Smooth muscle cell (in vitro differentiated cells): ENCODE measurements at regions not wholly inside any gene's neighbourhood (a gene's known extent, or its start where the extent isn't known, plus 50 kb on each side); places are given as distances from the start of the nearest gene placed in this dataset.

Experiments
- DNase-seq: peaks from one replicate; lab custom pipeline; 2025; ENCODE audit not compliant: unreplicated experiment; lab: John Stamatoyannopoulos, UW
- H2AFZ ChIP-seq: fragments of 200-600 bp; sonication (generic); 2 replicates; pipeline ENCODE4 v1.6.0; 2016; ENCODE audit warnings: antibody characterized with exemption, low read depth, mild to moderate bottlenecking
- H3F3A ChIP-seq: fragments of 200-600 bp; sonication (generic); 2 replicates; pipeline ENCODE4 v1.6.0; 2017; ENCODE audit warnings: antibody characterized with exemption, low read depth
- H3K27ac ChIP-seq: fragments of 200-600 bp; sonication (generic); 2 replicates; pipeline ENCODE4 v1.5.1; 2016; ENCODE audit warnings: low read depth, mild to moderate bottlenecking
- H3K27me3 ChIP-seq: fragments of 200-600 bp; sonication (generic); 2 replicates; pipeline ENCODE4 v1.6.1; 2016; ENCODE audit warnings: low read depth, mild to moderate bottlenecking
- H3K36me3 ChIP-seq: fragments of 200-600 bp; sonication (generic); 2 replicates; pipeline ENCODE4 v1.5.1; 2016; ENCODE audit warnings: low read depth
- H3K4me1 ChIP-seq: fragments of 200-600 bp; sonication (generic); 2 replicates; pipeline ENCODE4 v1.5.1; 2016; ENCODE audit warnings: low read depth
- H3K4me2 ChIP-seq: fragments of 200-600 bp; sonication (generic); 2 replicates; pipeline ENCODE4 v1.6.0; 2016; ENCODE audit warnings: mild to moderate bottlenecking
- H3K4me3 ChIP-seq: fragments of 200-600 bp; sonication (generic); 2 replicates; pipeline ENCODE4 v1.5.1; 2016; ENCODE audit warnings: mild to moderate bottlenecking
- H3K79me2 ChIP-seq: fragments of 200-600 bp; sonication (generic); 2 replicates; pipeline ENCODE4 v1.6.0; 2016; ENCODE audit warnings: low read depth, mild to moderate bottlenecking
- H3K9ac ChIP-seq: fragments of 200-600 bp; sonication (generic); 2 replicates; pipeline ENCODE4 v1.6.0; 2016; ENCODE audit warnings: low read depth
- H3K9me3 ChIP-seq: fragments of 200-600 bp; sonication (generic); replicated peaks from 2 replicates; pipeline ENCODE4 v1.5.1; 2016; ENCODE audit warnings: low read depth
- H4K20me1 ChIP-seq: fragments of 200-600 bp; sonication (generic); 2 replicates; pipeline ENCODE4 v1.6.0; 2016; ENCODE audit warnings: low read depth
- WGBS: methylation state at CpG from one replicate; pipeline ENCODE4 v1.1.7; 2016; ENCODE audit warnings: low lambda C conversion rate; 5-methylcytosine and 5-hydroxymethylcytosine counted together
- TF ChIP-seq, protein P1 (sequence below): fragments of 200-600 bp; sonication (generic); IDR thresholded peaks from 2 replicates; pipeline ENCODE4 v1.5.1; 2017; ENCODE audit warnings: borderline replicate concordance, mild to moderate bottlenecking, antibody characterized with exemption; ENCODE audit not compliant: insufficient read depth, poor library complexity, severe bottlenecking

DNA sequence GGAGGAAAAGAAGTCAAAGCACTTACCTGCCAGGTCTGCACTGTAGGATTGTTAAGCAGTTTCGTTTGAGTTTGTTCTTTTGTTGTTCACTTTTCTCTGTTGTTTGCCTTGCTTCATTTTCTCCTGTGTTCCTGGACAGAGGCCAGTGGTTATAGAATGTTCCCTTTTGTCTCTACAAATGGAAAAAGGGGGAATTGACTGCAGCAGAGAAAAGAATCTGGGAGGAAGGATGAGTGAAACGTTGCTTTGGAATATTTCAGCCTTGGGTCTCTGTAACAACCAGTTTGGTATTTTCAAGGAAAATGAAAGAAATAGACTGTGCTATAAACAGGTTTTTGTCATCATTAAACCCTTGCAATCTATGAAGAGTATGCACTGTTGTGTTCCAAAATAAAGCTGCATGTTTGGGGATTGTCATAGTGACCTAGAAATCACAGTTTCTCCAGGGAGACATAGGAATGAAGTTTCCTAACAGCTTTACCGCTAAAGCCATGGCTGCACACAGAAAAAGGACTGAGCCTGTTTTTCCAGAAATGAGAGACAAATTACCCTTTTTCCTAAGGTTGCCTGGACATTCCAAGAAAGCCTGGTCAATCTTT is 60.8 kb upstream of the HABP2 start:
- H3K9ac ChIP-seq, result no peak overlapping the region
- H3K27ac ChIP-seq, result no peak overlapping the region

GRCh38 chr10:113493195-113493594 is 59.7 kb upstream of the HABP2 start:
- DNase-seq, result no peak
- Histone ChIP-seq H3K27me3 (peaks cover 14% of the 10 kb centered on the region), H3K79me2 (no peaks in the 10 kb centered on the region), H3F3A (no peaks in the 10 kb centered on the region), H3K4me2 (no peak overlapping the region), H4K20me1 (no peaks in the 10 kb centered on the region), H3K27ac (no peak overlapping the region), H3K4me3 (no peak overlapping the region), H3K36me3 (no peaks in the 10 kb centered on the region), H2AFZ (no peak overlapping the region), H3K4me1 (no peaks in the 10 kb centered on the region), H3K9ac (no peak overlapping the region), H3K9me3 (no peaks in the 10 kb centered on the region)
- TF ChIP-seq, protein P1, sequence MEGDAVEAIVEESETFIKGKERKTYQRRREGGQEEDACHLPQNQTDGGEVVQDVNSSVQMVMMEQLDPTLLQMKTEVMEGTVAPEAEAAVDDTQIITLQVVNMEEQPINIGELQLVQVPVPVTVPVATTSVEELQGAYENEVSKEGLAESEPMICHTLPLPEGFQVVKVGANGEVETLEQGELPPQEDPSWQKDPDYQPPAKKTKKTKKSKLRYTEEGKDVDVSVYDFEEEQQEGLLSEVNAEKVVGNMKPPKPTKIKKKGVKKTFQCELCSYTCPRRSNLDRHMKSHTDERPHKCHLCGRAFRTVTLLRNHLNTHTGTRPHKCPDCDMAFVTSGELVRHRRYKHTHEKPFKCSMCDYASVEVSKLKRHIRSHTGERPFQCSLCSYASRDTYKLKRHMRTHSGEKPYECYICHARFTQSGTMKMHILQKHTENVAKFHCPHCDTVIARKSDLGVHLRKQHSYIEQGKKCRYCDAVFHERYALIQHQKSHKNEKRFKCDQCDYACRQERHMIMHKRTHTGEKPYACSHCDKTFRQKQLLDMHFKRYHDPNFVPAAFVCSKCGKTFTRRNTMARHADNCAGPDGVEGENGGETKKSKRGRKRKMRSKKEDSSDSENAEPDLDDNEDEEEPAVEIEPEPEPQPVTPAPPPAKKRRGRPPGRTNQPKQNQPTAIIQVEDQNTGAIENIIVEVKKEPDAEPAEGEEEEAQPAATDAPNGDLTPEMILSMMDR, result no peak
- 90% methylated on average over 4 of the region's 4 CpGs for WGBS

More for the DNA sequence above, 60.8 kb upstream of the HABP2 start:
- no peaks in the 10 kb centered on the region for H3K4me1 ChIP-seq
- H3K4me2 ChIP-seq, result no peak overlapping the region
- H3K27me3 ChIP-seq, result peaks cover 14% of the 10 kb centered on the region
- no peak for DNase-seq
- TF ChIP-seq, protein P1, result no peak
- H3K36me3 ChIP-seq, result no peaks in the 10 kb centered on the region
- no peak overlapping the region for H3K4me3 ChIP-seq
- no peaks in the 10 kb centered on the region for H3F3A ChIP-seq
- no peaks in the 10 kb centered on the region for H4K20me1 ChIP-seq
- H3K9me3 ChIP-seq, result no peaks in the 10 kb centered on the region
- H3K79me2 ChIP-seq, result no peaks in the 10 kb centered on the region
- 76% methylated on average over 3 of the region's 3 CpGs for WGBS
- no peak overlapping the region for H2AFZ ChIP-seq

- Histone ChIP-seq H3K9ac (no peak overlapping the region), H2AFZ (no peak overlapping the region), H3K79me2 (no peaks in the 10 kb centered on the region), H4K20me1 (no peaks in the 10 kb centered on the region), H3K9me3 (no peaks in the 10 kb centered on the region), H3K27ac (no peak overlapping the region), H3K4me3 (no peak overlapping the region), H3K36me3 (no peaks in the 10 kb centered on the region), H3K4me2 (no peak overlapping the region), H3K27me3 (peaks cover 14% of the 10 kb centered on the region), H3K4me1 (no peaks in the 10 kb centered on the region), H3F3A (no peaks in the 10 kb centered on the region)
- 59% methylated on average over 5 of the region's 5 CpGs for WGBS
- TF ChIP-seq, protein P1, result no peak
- no peak for DNase-seq
Observed at GRCh38 chr10:113493882-113494301, 59.0 kb upstream of the HABP2 start.

- no peaks in the 10 kb centered on the region for H3K79me2 ChIP-seq
- WGBS, result 67% methylated on average over 7 of the region's 7 CpGs
- H4K20me1 ChIP-seq, result no peaks in the 10 kb centered on the region
- no peak overlapping the region for H3K27ac ChIP-seq
- no peaks in the 10 kb centered on the region for H3K4me1 ChIP-seq
- H3K36me3 ChIP-seq, result no peaks in the 10 kb centered on the region
- H2AFZ ChIP-seq, result no peak overlapping the region
- no peak overlapping the region for H3K9ac ChIP-seq
- no peak for DNase-seq
- H3K27me3 ChIP-seq, result peaks cover 8% of the 10 kb centered on the region
- H3F3A ChIP-seq, result no peaks in the 10 kb centered on the region
- H3K9me3 ChIP-seq, result no peaks in the 10 kb centered on the region
- H3K4me2 ChIP-seq, result no peak overlapping the region
- TF ChIP-seq, protein P1, result no peak
- H3K4me3 ChIP-seq, result no peak overlapping the region
Observed at GRCh38 chr10:113494761-113495160, 58.1 kb upstream of the HABP2 start.
